ENCODE measurements at regions not wholly inside any gene's neighbourhood (a gene's known extent, or its start where the extent isn't known, plus 50 kb on each side); places are given as distances from the start of the nearest gene placed in this dataset.

DNA sequence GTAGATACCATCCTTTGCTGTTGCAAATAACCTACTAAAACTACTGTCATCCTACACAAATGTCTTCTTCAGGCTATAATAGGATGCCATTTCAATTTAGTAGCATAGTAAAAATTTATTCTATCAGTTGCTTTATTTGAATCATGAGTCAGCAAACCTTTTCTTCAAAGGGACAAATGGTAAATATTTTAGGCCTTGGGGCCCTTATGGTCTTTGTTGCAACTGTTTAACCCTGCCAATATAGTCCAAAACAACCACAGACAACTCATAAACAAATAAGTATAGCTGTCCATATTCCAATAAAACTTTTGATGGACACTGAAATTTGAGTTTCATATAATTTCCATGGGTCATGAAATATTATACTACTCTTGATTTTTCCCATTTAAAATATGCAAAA lies 54.0 kb upstream of the CCBE1 start:
- H3K36me3 Mint-ChIP-seq (ENCODE audit: low read depth), result no peaks in the 10 kb centered on the region
- H3K4me1 Mint-ChIP-seq, result peaks cover 9% of the 10 kb centered on the region
- no peak overlapping the region for H3K27ac Mint-ChIP-seq
- H3K27me3 Mint-ChIP-seq (ENCODE audit: low read depth), result no peaks in the 10 kb centered on the region
- TF ChIP-seq, protein P1, sequence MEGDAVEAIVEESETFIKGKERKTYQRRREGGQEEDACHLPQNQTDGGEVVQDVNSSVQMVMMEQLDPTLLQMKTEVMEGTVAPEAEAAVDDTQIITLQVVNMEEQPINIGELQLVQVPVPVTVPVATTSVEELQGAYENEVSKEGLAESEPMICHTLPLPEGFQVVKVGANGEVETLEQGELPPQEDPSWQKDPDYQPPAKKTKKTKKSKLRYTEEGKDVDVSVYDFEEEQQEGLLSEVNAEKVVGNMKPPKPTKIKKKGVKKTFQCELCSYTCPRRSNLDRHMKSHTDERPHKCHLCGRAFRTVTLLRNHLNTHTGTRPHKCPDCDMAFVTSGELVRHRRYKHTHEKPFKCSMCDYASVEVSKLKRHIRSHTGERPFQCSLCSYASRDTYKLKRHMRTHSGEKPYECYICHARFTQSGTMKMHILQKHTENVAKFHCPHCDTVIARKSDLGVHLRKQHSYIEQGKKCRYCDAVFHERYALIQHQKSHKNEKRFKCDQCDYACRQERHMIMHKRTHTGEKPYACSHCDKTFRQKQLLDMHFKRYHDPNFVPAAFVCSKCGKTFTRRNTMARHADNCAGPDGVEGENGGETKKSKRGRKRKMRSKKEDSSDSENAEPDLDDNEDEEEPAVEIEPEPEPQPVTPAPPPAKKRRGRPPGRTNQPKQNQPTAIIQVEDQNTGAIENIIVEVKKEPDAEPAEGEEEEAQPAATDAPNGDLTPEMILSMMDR (IDR thresholded peaks at IDR 0.05; ENCODE audit: unreplicated experiment in 3 of 3), result no peak
- no peak overlapping the region for H3K4me3 Mint-ChIP-seq
- H3K9me3 Mint-ChIP-seq, result peaks cover 3% of the 10 kb centered on the region

DNA sequence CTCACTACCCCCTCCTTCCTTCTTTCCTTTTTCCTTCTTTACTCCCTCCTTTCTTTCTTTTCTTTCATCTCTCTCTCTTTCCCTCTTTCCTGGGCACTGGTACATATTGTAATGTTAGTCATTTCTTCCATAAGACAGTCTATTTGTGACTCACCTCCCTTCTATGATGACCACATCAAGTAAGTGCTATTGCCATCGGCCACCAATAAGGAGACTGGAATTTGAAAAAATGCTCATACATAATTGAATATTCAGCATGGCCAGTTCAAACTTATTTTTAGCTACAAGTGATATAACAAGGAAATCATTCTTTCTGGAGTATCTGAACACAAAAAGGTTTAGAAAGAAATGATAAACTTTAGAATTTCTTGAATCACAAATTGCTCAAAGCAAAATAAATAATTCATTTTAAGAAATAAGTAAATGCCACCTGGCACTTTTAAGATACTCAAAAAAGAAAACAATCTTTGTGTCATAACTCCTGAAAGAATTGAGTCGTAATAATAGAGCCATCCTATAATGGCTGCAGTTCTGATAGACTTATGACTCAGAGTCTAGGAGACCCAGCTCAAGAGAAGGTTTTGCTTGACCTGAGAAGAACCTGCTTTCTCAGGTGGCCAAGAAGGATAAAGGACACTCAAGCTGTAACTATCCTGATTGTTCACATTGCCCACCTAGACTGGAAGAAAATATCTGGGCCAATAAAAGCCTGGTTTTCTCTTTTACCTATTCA lies 51.6 kb upstream of the CCBE1 start:
- Mint-ChIP-seq H3K27ac (no peak overlapping the region), H3K27me3 (ENCODE audit: low read depth) (no peaks in the 10 kb centered on the region), H3K4me3 (no peak overlapping the region), H3K9me3 (peaks cover 3% of the 10 kb centered on the region), H3K36me3 (ENCODE audit: low read depth) (no peaks in the 10 kb centered on the region), H3K4me1 (peaks cover 6% of the 10 kb centered on the region)
- TF ChIP-seq, protein P1 (IDR thresholded peaks at IDR 0.05; ENCODE audit: unreplicated experiment in 3 of 3), result no peak

Data from nephron (organoid).